Retinal pigment epithelial cell (primary cell): ENCODE measurements at regions not wholly inside any gene's neighbourhood (a gene's known extent, or its start where the extent isn't known, plus 50 kb on each side); places are given as distances from the start of the nearest gene placed in this dataset.

Experiments
- DNase-seq: peaks from one replicate; pipeline ENCODE4 v3.0.0-alpha.2; 2010; ENCODE audit warnings: low read depth
- H3K4me3 ChIP-seq: 2 replicates; pipeline ENCODE4 v1.5.1; 2011; ENCODE audit warnings: mild to moderate bottlenecking, low read length, control low read depth, moderate library complexity
- CTCF ChIP-seq: conservative IDR thresholded peaks from 2 replicates; pipeline ENCODE4 v1.5.1; 2011; ENCODE audit warnings: low read depth, low read length, control low read depth, inconsistent platforms

- H3K4me3 ChIP-seq = no peak overlapping the region
- no peak for DNase-seq
- no peak for TF ChIP-seq CTCF
These were observed 217.6 kb upstream of the MYL2 start for GRCh38 chr12:111138016-111138415.

GRCh38 chr12:111135293-111135832, 215.0 kb upstream of the MYL2 start:
- no peak for TF ChIP-seq CTCF
- DNase-seq = no peak

GRCh38 chr12:111130336-111130735, 210.0 kb upstream of the MYL2 start:
- no peak overlapping the region for H3K4me3 ChIP-seq
- TF ChIP-seq CTCF = no peak
- DNase-seq = no peak

More at GRCh38 chr12:111135293-111135832, 215.0 kb upstream of the MYL2 start:
- no peak overlapping the region for H3K4me3 ChIP-seq

- no peak for TF ChIP-seq CTCF
- DNase-seq = no peak
These were observed 208.9 kb upstream of the MYL2 start for GRCh38 chr12:111129149-111129767.

GRCh38 chr12:111126331-111126730, 206.0 kb upstream of the MYL2 start:
- TF ChIP-seq CTCF = no peak
- no peak overlapping the region for H3K4me3 ChIP-seq
- DNase-seq = no peak

More at GRCh38 chr12:111129149-111129767, 208.9 kb upstream of the MYL2 start:
- no peak overlapping the region for H3K4me3 ChIP-seq

- TF ChIP-seq CTCF = no peak
- DNase-seq = no peak
- H3K4me3 ChIP-seq = no peak overlapping the region
These were observed 203.8 kb upstream of the MYL2 start for GRCh38 chr12:111124183-111124582.

- DNase-seq = no peak
- no peak for TF ChIP-seq CTCF
- H3K4me3 ChIP-seq = no peak overlapping the region
These were observed 203.0 kb upstream of the MYL2 start for GRCh38 chr12:111123390-111123789.
